HG02642 (cell line): ENCODE measurements at regions not wholly inside any gene's neighbourhood (a gene's known extent, or its start where the extent isn't known, plus 50 kb on each side); places are given as distances from the start of the nearest gene placed in this dataset.

ENCODE experiments used
- ATAC-seq: cut with Tn5 transposase; IDR thresholded peaks from one replicate; pipeline ENCODE4 v1.9.1; 2021; ENCODE audit warnings: mild to moderate bottlenecking; ENCODE audit not compliant: unreplicated experiment, poor library complexity

DNA sequence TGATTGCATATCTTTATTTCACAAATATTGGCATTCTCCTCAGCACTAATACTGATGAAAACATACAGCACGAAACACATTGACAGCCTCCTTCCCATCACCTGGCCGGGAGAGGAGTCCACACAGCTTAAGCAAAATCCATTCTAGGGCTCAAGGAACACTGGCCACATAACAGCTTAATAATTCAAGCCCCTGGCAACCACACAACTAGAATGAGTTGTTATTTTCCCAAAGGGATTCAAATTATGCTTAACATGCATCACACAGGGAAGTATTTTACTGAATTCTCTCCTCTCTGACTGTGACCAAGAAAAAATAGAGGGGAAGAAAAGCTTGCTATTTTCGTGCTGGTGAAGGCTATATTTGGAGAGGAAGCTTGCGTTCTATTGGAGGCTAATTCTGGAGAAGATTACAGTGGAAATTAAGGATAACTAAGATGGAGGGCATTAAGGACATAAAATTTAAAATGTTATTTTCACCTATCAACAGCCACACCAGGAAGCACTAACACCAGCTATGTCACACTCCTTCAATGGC lies 198.5 kb downstream of the ADGRG6 start:
- no peak for ATAC-seq

- no peak for ATAC-seq
Measured at GRCh38 chr6:142501795-142502194, 200.0 kb downstream of the ADGRG6 start.

DNA sequence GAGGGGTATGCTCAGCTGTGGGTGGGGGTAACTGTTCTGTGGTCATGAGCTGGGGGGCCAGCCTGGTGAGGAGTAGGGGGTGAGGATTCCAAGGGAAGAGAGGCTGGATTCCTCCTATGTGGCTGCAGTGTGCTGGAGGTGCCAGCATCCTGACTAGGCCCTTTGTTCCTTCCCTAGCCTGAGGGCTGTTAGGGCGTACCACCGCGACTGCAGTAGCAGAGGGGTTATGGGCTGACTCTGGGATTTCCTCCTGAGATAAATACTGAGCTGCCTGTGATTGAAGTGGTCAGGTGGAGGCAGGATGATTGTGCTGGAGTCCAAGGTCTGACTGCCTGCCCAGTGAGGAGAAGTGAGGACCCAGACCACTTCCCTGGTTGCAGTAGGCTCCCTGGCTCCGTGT lies 205.3 kb downstream of the ADGRG6 start:
- no peak for ATAC-seq

- ATAC-seq, result no peak
Measured at GRCh38 chr6:142510211-142510610, 208.4 kb downstream of the ADGRG6 start.

GRCh38 chr6:142518126-142518525 lies 216.3 kb downstream of the ADGRG6 start:
- ATAC-seq, result no peak

DNA sequence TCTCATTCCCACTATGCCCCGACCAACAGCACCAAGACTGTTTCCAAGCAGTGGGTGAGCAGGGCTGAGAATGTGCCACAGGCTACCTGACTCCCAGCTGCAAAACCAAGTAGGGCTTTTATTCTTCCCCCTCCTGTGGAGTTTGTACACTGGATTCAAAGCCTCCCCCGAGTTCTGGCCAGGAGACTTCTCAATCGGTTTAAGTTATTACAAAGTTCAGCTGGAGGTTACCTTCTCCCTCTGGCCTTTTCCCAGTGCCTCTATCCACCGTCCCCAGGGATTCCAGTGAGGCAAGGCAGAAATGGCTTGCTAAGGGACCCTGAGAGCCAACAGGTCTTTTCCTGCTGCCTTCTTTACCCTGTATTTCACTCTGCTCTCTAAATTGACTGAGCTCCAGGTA lies 217.0 kb downstream of the ADGRG6 start:
- no peak for ATAC-seq

DNA sequence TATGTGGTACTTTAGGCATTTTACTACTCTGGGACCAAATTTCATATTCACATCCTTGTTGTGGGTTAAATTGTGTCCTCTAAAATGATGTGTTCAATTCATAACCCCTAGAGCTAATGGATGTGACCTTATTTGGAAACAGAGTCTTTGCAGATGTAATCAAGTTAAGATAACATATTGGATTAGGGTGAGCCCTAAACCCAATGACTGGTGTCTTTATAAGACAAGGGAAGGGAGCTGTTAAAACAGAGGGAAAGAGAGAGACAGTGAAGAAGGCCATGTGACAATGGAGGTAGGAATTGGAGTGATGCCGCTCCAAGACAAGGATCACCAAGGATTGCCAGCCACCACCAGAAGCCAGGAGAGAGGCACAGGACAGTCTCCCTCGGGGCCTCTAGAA lies 220.0 kb downstream of the ADGRG6 start:
- ATAC-seq, result no peak

DNA sequence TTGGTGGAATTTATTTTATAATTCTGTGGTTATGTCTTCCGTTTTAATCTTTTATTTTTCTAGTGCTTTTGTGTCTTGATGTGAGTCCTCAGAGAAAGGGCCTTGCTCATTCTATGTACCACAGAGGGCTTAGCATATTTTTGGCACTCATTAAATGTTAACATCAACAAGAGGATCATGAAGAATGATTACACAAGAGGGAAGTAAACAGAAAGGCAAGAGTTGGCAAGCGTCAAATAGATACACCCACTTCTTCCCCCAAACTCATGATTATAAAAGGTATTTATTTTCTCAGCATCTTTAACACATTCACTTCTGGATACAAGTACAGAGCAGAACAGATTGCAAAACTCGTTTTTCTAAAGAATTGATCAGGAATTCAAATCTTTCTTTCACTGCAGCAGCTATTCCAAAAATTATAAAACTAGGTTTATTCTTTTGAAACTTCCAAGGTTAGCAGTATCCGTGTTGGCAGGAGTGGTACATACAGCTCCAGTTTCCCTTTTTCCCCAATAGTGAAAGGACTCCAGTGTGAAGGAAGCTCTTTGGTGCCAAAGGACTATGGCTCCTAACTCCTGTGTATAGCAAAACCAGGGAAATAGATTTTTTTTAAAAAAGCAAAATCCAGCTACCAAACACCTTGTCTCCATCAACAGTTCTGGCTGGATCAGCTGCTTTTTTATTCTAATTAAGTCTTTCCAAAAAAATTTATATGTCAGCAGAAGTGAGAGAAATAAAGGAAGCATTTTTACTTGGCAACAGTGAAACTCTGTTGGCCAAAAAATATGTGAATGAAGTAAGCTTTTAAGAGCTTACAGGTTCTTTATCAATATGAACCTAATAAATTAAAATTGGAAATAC lies 221.9 kb downstream of the ADGRG6 start:
- ATAC-seq, result no peak

GRCh38 chr6:142530566-142530965 lies 228.8 kb downstream of the ADGRG6 start:
- ATAC-seq, result no peak

- no peak for ATAC-seq
Measured at GRCh38 chr6:142531727-142532126, 229.9 kb downstream of the ADGRG6 start.

- no peak for ATAC-seq
Measured at GRCh38 chr6:142534076-142534475, 232.3 kb downstream of the ADGRG6 start.

- no peak for ATAC-seq
Measured at GRCh38 chr6:142534484-142534883, 232.7 kb downstream of the ADGRG6 start.

GRCh38 chr6:142537612-142538478 lies 236.0 kb downstream of the ADGRG6 start:
- ATAC-seq, result no peak

DNA sequence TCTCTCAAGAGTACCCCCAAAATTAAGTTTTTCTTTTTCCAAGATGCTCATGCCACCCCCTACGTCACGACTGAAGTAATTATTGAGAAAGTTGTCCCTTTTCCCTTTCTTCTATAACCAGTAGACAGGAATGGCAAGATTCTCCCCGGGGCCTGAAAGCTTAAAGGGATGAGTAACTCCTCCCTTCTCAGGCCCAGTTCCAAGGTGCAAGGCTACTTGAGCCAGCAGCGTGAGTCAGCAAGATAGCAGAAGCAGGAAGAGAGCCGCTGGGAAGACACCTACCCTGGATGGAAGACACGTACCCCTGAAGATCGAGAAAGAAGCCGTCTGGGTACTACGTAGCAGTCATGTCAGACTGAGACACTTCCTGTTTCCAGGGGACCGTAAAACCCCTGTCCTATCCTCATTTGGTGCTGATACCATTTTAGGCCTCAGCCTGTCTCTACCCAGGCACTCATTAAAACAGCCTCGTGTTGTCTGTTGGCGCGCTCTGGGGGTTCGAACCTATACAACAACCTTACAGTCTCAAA lies 241.0 kb downstream of the ADGRG6 start:
- ATAC-seq, result no peak

GRCh38 chr6:142543606-142544005 lies 241.8 kb downstream of the ADGRG6 start:
- ATAC-seq, result no peak

DNA sequence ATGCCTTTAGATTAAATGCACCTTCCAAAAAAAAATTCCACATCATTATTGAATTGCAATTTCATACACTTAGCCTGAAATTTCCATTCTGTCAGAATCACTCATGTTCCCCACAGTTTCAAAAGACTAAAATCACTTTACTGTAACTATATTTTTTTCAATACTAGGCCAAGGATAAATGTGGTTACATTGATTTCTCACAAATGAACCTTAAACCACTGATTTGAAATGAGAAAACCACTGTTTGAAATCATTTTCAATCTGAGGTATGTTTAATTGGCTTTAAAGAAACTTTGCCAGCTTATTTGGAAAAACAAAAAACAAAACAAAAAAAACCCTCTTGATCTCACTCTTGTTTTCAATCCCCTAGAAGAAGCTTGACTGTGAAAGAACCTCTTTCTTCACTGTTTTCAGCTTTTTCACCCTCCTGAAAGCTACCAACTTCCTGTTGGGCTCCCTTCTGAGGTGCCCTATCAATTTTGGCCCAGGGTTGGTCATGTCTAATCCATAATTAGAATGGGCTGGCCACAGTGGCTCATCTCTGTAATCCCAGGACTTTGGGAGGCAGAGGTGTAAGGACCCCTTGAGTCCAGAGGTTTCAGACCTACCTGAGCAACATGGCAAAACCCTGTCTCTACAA lies 242.5 kb downstream of the ADGRG6 start:
- no peak for ATAC-seq

GRCh38 chr6:142545147-142545546 lies 243.3 kb downstream of the ADGRG6 start:
- ATAC-seq, result no peak

GRCh38 chr6:142548566-142548965 lies 246.8 kb downstream of the ADGRG6 start:
- no peak for ATAC-seq

DNA sequence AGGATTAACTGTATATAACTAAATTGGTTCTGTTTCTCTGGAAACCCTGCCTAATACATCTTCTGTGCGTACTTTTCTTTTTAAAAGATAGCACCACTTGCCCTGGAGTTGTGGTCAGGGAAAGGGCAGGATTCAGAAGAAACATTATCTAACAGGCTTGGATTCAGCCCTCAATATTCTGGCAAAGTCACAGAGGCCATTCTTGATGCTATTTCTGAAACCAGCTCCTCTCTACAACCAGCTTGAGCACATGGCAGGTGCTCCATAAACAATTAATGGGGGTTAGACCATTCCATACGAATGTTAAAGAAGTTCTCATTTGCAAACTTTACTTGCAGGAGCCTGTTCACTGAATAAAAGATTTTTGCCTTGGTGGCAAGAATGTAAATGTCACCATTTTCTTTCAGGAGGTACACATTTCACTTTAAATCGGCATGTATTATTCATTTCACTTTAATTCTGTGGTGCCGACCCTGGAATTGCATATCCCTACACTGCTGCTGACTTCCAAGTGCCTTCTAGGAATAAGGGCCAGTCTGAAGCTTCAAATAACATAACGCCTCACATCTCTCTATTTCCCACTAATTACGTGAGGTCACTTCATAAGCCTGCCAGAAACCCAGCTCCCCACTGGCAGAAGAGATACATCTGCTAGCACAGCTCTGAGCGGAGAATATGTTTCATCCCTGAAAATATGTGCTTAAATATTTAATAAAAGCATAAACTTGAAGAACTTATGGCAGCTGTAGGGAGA lies 248.7 kb downstream of the ADGRG6 start:
- no peak for ATAC-seq
